Lower leg skin (tissue), 4 donors: ENCODE measurements at regions not wholly inside any gene's neighbourhood (a gene's known extent, or its start where the extent isn't known, plus 50 kb on each side); places are given as distances from the start of the nearest gene placed in this dataset.

Experiments
- DNase-seq, 2 donors: peaks; one replicate each; pipeline ENCODE4 v3.0.0-alpha.2; 2019; ENCODE audit warnings: low spot score in 2 of 2
- H3K4me3 ChIP-seq: fragments of 200-600 bp; sonication (generic); 2 replicates; pipeline ENCODE4 v1.5.1; 2017; ENCODE audit warnings: mild to moderate bottlenecking, low read depth; ENCODE audit not compliant: poor library complexity, severe bottlenecking
- POLR2A ChIP-seq, 2 donors: fragments of 450-650 bp; IDR thresholded peaks; one replicate each; pipeline ENCODE4 v1.6.1; 2016 to 2017; ENCODE audit warnings: antibody characterized with exemption in 2 of 2, mild to moderate bottlenecking in 1 of 2, moderate library complexity in 1 of 2
- WGBS, 2 donors: methylation state at CpG; one replicate each; pipeline ENCODE4 v1.1.5; 2018; 5-methylcytosine and 5-hydroxymethylcytosine counted together
- intact Hi-C: fragments of 100-400 bp; cut with DNase I; formaldehyde crosslinking; loops from one replicate; pipeline ENCODE4 v1.15.0; 2023; ENCODE audit warnings: low total_unique reads
- TF ChIP-seq, protein P1 (sequence below), 3 donors: fragments of 450-650 bp; IDR thresholded peaks; one replicate each; pipeline ENCODE4 v1.5.1; 2016; ENCODE audit warnings: antibody characterized with exemption in 3 of 3, mild to moderate bottlenecking in 3 of 3, moderate library complexity in 2 of 3

DNA sequence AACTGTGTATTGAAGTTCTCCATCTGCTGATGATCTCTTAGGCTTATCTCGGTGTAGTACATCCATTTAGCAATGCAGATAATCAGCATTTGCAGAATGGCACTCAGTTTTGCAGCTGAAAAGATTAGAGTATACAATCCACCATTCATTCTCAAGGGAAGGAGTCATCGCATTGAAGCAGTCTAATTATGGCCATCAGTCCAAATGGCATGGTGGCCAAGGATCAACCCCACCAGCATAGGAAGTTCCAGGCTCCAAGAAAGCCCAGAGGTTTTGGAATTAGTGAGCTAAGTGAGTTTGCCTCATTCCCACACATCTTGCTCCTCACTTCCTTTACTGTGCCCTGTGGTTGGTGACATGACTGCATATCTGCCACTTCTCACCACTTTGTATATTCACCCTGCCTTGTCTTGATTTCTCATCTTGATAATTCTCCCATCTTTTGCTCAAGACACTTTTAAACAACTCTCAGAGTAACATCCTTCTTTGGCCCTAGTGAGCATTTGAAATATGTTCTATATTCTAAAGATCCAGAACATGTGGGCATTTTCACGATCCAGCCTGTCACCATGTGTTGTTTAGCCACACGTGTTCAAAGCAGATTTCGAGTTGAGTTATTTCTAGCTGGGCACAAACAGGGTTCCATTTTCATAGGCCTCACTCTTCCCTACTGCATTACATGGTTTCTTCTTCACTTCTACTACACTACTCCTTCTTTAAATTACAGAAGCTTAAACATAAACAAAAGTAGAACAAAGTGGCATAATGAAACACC is 1119.8 kb downstream of the TSN start:
- DNase-seq: no peak
- 65 to 73% methylated on average over 5 of the region's 5 CpGs for WGBS, 2 donors
- TF ChIP-seq, protein P1, sequence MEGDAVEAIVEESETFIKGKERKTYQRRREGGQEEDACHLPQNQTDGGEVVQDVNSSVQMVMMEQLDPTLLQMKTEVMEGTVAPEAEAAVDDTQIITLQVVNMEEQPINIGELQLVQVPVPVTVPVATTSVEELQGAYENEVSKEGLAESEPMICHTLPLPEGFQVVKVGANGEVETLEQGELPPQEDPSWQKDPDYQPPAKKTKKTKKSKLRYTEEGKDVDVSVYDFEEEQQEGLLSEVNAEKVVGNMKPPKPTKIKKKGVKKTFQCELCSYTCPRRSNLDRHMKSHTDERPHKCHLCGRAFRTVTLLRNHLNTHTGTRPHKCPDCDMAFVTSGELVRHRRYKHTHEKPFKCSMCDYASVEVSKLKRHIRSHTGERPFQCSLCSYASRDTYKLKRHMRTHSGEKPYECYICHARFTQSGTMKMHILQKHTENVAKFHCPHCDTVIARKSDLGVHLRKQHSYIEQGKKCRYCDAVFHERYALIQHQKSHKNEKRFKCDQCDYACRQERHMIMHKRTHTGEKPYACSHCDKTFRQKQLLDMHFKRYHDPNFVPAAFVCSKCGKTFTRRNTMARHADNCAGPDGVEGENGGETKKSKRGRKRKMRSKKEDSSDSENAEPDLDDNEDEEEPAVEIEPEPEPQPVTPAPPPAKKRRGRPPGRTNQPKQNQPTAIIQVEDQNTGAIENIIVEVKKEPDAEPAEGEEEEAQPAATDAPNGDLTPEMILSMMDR (IDR thresholded peaks at IDR 0.05): no peak
- TF ChIP-seq POLR2A (IDR thresholded peaks at IDR 0.05): no peak
- intact Hi-C loops: no loop called here
- no peak overlapping the region for H3K4me3 ChIP-seq

DNA sequence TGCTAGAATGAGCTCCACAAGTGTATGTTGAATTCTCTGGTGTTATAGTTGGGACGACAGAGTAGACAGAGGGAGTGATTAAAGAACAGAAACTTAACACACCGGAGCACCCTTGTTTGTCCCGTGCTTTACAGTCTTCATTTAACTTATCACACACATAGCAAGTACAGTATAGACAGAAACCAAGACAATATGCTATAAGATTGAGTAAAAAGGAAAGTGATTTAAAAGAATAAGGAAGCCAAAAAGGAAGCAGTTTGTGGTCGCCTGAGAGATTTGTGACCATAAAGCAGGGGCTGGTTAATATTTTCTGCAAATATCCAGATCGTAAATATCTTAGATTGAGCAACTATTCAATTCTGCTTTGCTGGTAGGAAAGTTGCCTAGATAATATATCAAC is 1128.4 kb downstream of the TSN start:
- intact Hi-C loops: no loop called here
- TF ChIP-seq, protein P1 (IDR thresholded peaks at IDR 0.05): no peak
- TF ChIP-seq POLR2A (IDR thresholded peaks at IDR 0.05): no peak
- 70 to 71% methylated on average over 5 of the region's 5 CpGs for WGBS, 2 donors
- no peak for DNase-seq
- no peak overlapping the region for H3K4me3 ChIP-seq

DNA sequence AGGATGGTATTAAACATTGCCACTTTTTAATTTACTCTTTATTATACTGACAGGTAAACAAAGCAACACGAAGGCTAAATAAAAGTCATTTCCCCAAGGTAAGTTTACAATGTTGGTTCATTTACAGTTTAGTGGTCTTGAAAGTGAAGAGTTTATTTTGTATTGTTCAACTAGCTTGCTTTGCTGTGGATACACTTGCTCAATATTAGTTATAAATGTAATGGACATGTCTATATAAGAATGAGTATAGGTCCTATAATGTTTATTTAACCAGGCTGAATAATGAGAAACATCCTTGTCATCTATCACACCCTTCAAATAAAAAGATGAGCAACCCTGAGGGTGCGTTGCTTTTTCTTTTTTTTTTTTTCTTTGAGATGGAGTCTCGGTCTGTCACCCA is 1129.4 kb downstream of the TSN start:
- intact Hi-C loops: no loop called here
- no peak overlapping the region for H3K4me3 ChIP-seq

DNA sequence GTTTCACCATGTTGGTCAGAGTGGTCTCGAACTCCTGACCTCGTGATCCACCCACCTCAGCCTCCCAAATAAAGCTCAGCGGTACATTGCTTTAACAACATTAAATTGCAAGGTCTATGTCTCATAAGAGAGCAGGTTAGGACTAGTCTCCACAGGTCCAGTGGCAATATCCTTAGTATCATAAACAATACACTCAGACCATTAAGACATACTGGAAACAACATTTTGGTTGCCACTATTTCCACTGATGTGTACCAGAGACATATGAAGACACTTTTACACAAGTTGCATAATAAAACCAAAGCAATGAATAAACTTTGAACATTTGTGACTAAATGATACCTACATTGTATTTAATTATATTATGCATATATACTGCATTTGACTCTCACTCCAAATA is 1130.0 kb downstream of the TSN start:
- no peak for DNase-seq
- TF ChIP-seq POLR2A (IDR thresholded peaks at IDR 0.05): no peak
- TF ChIP-seq, protein P1 (IDR thresholded peaks at IDR 0.05): no peak
- H3K4me3 ChIP-seq: no peak overlapping the region
- 79 to 93% methylated on average over 3 of the region's 3 CpGs for WGBS, 2 donors
- intact Hi-C loops: no loop called here

More for the DNA sequence above, 1129.4 kb downstream of the TSN start:
- TF ChIP-seq, protein P1 (IDR thresholded peaks at IDR 0.05): no peak
- TF ChIP-seq POLR2A (IDR thresholded peaks at IDR 0.05): no peak
- 76 to 87% methylated on average over 3 of the region's 3 CpGs for WGBS, 2 donors
- DNase-seq: no peak

DNA sequence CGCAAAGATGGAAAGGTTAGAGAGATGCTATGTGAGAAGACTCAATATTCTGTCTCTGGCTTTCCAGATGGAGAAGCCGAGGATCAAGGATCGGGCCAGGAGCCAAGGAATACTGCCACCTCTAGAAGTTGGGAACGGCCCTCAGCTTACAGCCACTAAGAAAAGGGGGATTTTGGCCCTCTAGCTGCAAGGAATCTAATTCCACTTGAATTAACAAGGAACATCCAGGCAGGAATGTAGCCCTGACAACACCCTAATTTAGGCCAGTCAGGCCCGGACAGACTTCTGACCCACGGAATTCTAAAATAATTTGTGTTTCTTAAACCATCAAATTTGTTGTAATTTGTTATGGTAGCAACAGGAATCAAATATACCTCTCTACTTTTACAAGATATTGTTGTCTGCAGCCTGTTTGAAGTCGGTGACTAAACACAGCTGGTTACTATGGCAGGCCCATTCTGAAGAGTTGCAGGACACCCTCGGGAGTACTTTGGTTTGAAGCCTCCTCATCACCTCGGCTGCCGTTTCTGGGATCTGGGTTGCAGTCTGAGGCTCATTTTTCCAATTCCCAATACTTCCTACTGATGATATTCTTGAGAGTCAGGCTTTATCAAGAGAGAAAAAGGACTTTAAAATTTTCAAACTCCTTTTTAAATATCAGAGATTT is 1131.2 kb downstream of the TSN start:
- 69 to 76% methylated on average over 10 of the region's 10 CpGs for WGBS, 2 donors
- TF ChIP-seq POLR2A (IDR thresholded peaks at IDR 0.05): no peak
- TF ChIP-seq, protein P1 (IDR thresholded peaks at IDR 0.05): no peak
- no peak for DNase-seq
- intact Hi-C loops: no loop called here
- H3K4me3 ChIP-seq: no peak overlapping the region
